Pancreas (tissue), 10 donors: ENCODE measurements at regions not wholly inside any gene's neighbourhood (a gene's known extent, or its start where the extent isn't known, plus 50 kb on each side); places are given as distances from the start of the nearest gene placed in this dataset.

Experiments
- ATAC-seq, 4 donors: fragments of 200-7000 bp; cut with Tn5 transposase; one replicate each; pipeline versions ENCODE4 v1.8.0 to v1.9.1; 2020; ENCODE audit warnings: mild to moderate bottlenecking in 4 of 4, moderate library complexity in 4 of 4
- DNase-seq, 6 donors: peaks; one replicate each; pipeline ENCODE4 v3.0.0-alpha.2; 2020
- FAIRE-seq: peaks from 2 replicates; lab custom pipeline; 2012; peaks lifted over from hg19 to GRCh38; lab: Jason Lieb, UNC
- H3K27ac ChIP-seq, 4 donors: fragments of 200-600 bp; sonication (generic); 1 replicate in 3 of 4; 2 replicates in 1 of 4; pipeline versions ENCODE4 v1.5.0 to v1.8.0; 2020
- H3K27me3 ChIP-seq, 4 donors: fragments of 200-600 bp; one replicate each; pipeline ENCODE4 v1.8.0; 2021
- H3K36me3 ChIP-seq, 3 donors: fragments of 200-600 bp; sonication (generic) in 1 of 3; one replicate each; pipeline versions ENCODE4 v1.5.0 to v1.8.0; 2020 to 2021
- H3K4me1 ChIP-seq, 3 donors: fragments of 200-600 bp; one replicate each; pipeline ENCODE4 v1.8.0; 2021
- H3K4me3 ChIP-seq, 4 donors: fragments of 200-600 bp; sonication (generic) in 2 of 4; one replicate each; pipeline versions ENCODE4 v1.5.0 to v1.8.0; 2020 to 2021
- H3K9me3 ChIP-seq, 4 donors: fragments of 200-600 bp; one replicate each; pipeline ENCODE4 v1.8.0; 2021
- WGBS, 2 donors: extraction: QIAGEN DNeasy Blood & Tissue Kit; methylation state at CpG; one replicate each; pipeline ENCODE4 v1.1.7; 2013; 5-methylcytosine and 5-hydroxymethylcytosine counted together
- intact Hi-C, 3 donors: fragments of 100-400 bp; cut with DNase I; formaldehyde crosslinking; loops; one replicate each; pipeline versions ENCODE4 v1.11.1 to v1.14.2; 2022
- TF ChIP-seq, protein P1 (sequence below), 4 donors: fragments of 200-600 bp; sonication (generic) in 3 of 4; IDR thresholded peaks; one replicate each; pipeline versions ENCODE4 v1.5.0 to v1.8.0; 2021; ENCODE audit warnings: antibody characterized with exemption in 4 of 4
- donor health status: healthy with polysubstance abuse.
- donor health status: DM: no; HTN: no; CAD: no; lungs with moderate emphysema.
- donor health status: DM: no; HTN: no; CAD: no.
- donor health status: control.
- donor health status: control.
- donor health status: Bipolar disorder and iron deficiency.
- donor health status: DM: yes; HTN: yes; CAD: no.
- donor health status: DM: no; HTN: no; CAD: no.
- donor health status: DM: no; HTN: no; CAD: no.
- donor health status: DM: yes; HTN: yes; CAD: no.

DNA sequence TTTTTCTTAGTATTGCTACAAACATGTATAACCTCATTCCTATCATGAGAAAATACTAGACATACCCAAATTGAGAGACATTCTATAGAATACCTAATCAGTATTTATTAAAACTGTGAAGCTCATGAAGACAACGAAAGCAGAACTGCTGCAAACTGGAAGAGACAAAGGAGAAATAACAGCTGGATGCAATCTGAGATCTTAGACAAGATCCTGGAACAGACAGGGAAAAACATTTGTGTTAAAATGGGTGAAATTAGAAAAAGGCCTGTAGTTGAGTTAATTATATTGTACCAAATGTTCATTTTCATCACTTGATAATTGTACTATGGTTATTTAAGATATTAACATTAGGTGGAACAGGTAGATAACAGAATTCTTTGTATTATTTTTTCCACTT lies 392.0 kb downstream of the PLPP3 start:
- Histone ChIP-seq H3K9me3 (no peaks in the 10 kb centered on the region), H3K4me3 (no peak overlapping the region), H3K36me3 (no peaks in the 10 kb centered on the region), H3K27ac (no peak overlapping the region), H3K27me3 (no peaks in the 10 kb centered on the region), H3K4me1 (no peaks in the 10 kb centered on the region)
- TF ChIP-seq, protein P1, sequence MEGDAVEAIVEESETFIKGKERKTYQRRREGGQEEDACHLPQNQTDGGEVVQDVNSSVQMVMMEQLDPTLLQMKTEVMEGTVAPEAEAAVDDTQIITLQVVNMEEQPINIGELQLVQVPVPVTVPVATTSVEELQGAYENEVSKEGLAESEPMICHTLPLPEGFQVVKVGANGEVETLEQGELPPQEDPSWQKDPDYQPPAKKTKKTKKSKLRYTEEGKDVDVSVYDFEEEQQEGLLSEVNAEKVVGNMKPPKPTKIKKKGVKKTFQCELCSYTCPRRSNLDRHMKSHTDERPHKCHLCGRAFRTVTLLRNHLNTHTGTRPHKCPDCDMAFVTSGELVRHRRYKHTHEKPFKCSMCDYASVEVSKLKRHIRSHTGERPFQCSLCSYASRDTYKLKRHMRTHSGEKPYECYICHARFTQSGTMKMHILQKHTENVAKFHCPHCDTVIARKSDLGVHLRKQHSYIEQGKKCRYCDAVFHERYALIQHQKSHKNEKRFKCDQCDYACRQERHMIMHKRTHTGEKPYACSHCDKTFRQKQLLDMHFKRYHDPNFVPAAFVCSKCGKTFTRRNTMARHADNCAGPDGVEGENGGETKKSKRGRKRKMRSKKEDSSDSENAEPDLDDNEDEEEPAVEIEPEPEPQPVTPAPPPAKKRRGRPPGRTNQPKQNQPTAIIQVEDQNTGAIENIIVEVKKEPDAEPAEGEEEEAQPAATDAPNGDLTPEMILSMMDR (IDR thresholded peaks at IDR 0.05): no peak
- ATAC-seq (no peak), FAIRE-seq (no peak), DNase-seq (no peak)
- 66 to 67% methylated on average over 1 of the region's 1 CpG for WGBS, 2 donors
- intact Hi-C loops: no loop called here

DNA sequence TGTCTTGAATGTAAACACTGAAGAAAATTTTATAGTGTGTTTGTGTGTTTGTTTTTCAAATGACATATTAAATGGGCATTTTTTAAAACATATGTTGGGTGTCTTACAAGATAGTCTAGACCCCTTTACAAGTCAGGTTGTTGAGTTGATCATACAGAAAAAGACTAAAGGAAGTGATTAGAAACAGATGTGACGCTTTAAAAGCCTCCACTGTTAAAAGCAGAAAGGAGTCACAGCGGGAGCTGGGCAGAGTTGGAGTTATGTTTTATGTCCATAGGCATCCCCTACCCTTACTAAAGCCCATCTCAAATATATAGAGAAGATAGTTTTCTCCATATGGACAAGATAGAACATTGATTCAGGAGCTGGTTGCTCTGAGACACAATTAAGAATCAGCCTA lies 393.9 kb downstream of the PLPP3 start:
- WGBS, 2 donors: 91 to 92% methylated on average over 2 of the region's 2 CpGs

DNA sequence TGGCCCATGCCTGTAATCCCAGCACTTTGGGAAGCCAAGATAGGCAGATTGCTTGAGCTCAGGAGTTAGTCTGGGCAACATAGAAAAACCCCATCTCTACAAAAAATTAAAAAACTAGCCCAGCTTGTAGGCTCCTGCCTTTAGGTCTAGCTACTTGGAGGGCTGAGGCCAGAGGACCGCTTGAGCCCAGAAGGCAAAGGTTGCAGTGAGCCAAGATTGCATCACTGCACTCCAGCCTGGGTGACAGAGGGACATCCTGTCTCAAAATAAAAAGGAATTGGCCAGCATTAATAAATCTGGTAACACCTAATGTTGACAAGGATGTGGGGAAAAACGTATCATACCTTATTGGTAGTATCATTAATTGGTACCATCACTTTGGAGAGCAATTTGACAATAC lies 396.2 kb downstream of the PLPP3 start:
- H3K27ac ChIP-seq: no peak overlapping the region
- 75 to 90% methylated on average over 2 of the region's 2 CpGs for WGBS, 2 donors
- no peak for DNase-seq
- no peak for ATAC-seq
- TF ChIP-seq, protein P1 (IDR thresholded peaks at IDR 0.05): no peak
- no peaks in the 10 kb centered on the region for H3K27me3 ChIP-seq
- no peaks in the 10 kb centered on the region for H3K9me3 ChIP-seq
- H3K4me3 ChIP-seq: no peak overlapping the region
- H3K4me1 ChIP-seq: no peaks in the 10 kb centered on the region
- no peak for FAIRE-seq
- no peaks in the 10 kb centered on the region for H3K36me3 ChIP-seq
- intact Hi-C loops: no loop called here

More for the DNA sequence above, 393.9 kb downstream of the PLPP3 start:
- H3K4me3 ChIP-seq: no peak overlapping the region
- no peaks in the 10 kb centered on the region for H3K4me1 ChIP-seq
- DNase-seq (no peak), ATAC-seq (no peak), FAIRE-seq (no peak)
- H3K9me3 ChIP-seq: no peaks in the 10 kb centered on the region
- H3K27me3 ChIP-seq: no peaks in the 10 kb centered on the region
- no peaks in the 10 kb centered on the region for H3K36me3 ChIP-seq
- intact Hi-C loops: no loop called here
- H3K27ac ChIP-seq: no peak overlapping the region
- TF ChIP-seq, protein P1 (IDR thresholded peaks at IDR 0.05): no peak

DNA sequence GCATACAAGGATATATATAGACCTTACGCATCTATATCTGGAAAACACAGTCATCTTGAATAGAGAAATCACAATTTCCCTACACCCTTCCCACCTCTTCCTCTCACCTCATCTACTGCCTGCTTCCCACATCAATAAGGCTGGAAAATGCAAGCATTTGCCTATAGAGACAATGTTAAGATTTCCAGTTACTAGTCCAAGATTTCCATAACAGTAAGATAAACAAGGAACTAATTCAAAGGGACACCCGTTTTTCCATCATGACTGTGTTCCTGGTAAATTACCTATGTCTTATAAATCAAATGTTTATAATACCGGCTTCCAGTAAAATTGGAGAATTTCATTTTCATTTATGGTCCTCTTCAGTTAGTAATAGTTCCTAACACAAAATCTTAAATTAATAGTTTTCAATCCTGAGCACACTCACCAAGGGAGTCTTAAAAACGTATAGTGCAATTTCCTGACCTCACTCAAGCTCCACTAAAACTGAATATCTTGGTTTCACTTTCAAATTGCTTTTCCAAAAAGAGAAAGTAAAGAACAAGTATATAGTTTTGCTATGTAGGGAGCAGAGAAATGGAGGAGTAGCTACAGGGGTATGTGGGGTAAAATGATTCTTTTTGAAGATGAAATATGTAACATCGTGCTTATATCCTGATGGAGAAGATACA lies 398.7 kb downstream of the PLPP3 start:
- ATAC-seq (no peak), DNase-seq (no peak), FAIRE-seq (peak; percentile 5)
- no peak overlapping the region for H3K4me3 ChIP-seq
- TF ChIP-seq, protein P1 (IDR thresholded peaks at IDR 0.05): no peak
- no peaks in the 10 kb centered on the region for H3K4me1 ChIP-seq
- H3K9me3 ChIP-seq: no peaks in the 10 kb centered on the region
- H3K27me3 ChIP-seq: no peaks in the 10 kb centered on the region
- intact Hi-C loops: no loop called here
- no peaks in the 10 kb centered on the region for H3K36me3 ChIP-seq
- 74 to 83% methylated on average over 5 of the region's 5 CpGs for WGBS, 2 donors
- no peak overlapping the region for H3K27ac ChIP-seq

DNA sequence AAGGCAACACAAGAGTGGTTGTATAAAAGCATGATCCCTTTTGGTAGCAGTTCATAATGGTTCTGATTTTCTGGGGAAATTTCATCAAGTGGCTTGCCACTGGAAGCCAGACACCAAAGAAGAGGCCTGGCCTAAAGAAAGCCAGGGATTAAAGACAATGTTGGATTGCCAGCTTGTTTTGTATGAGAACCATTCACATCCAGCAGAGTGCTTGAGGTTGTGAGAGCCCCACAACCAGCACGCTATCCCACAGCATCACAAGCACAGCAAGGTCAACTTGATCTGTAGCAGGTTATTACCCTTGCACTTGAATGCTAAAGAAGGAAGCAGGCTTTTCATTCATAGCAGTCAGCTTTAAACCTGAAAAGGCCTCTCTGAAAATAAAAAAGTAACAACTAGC lies 399.8 kb downstream of the PLPP3 start:
- WGBS, 2 donors: 90 to 93% methylated on average over 1 of the region's 1 CpG
- no peak for FAIRE-seq
- Histone ChIP-seq H3K4me1 (no peaks in the 10 kb centered on the region), H3K4me3 (no peak overlapping the region), H3K27me3 (no peaks in the 10 kb centered on the region), H3K27ac (no peak overlapping the region), H3K36me3 (no peaks in the 10 kb centered on the region), H3K9me3 (no peaks in the 10 kb centered on the region)
- ATAC-seq: no peak
- intact Hi-C loops: no loop called here
- TF ChIP-seq, protein P1 (IDR thresholded peaks at IDR 0.05): no peak
- DNase-seq: no peak
